ENCODE measurements at regions not wholly inside any gene's neighbourhood (a gene's known extent, or its start where the extent isn't known, plus 50 kb on each side); places are given as distances from the start of the nearest gene placed in this dataset.

DNA sequence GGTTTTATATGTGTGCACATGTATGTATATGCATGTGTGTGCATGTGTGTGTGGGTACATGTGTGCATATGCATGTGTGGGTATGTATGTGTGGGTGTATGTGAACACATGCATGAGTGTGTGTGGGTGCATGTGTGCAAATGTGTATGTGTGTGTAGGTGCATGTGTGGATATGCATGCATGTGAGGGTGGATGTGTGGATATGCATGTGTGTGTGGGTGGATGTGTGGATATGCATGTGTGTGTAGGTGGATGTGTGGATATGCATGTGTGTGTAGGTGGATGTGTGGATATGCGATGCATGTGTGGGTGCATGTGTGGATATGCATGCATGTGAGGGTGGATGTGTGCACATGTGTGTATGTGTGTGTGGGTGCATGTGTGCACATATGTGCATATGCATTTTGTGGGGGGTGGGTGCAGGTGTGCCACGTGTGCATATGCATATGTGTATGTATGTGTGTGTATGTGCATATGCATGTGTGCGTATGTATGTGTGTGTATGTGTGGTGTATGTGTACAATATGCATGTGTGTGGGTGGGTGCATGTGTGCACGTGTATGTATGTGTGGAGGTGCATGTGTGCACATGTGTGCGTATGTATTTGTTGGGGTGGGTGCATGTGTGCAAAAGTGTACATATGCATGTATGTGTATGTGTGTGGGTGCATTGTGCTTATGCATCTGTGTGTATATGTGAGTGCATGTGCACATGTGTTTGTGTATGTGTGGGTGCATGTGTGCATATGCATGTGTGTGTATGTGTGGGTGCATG lies 144.2 kb downstream of the GAS1 start:
- TF ChIP-seq CTCF (IDR thresholded peaks at IDR 0.05 in 8 of 11, conservative IDR thresholded peaks at IDR 0.05 in 3 of 11) (no peak), POLR2A (IDR thresholded peaks at IDR 0.05) (no peak)

Data from spleen (tissue), 7 donors.